ENCODE measurements at regions not wholly inside any gene's neighbourhood (a gene's known extent, or its start where the extent isn't known, plus 50 kb on each side); places are given as distances from the start of the nearest gene placed in this dataset.
A peak's percentile ranks its signal among the peaks of the same experiment; 100 is the strongest.
"Not testable (repeated sequence)": the region's sequence is repeated elsewhere in the genome, so short reads cannot be mapped to it uniquely, and the experiment has no call there.

GRCh38 chr16:29248306-29248939, 158.1 kb downstream of the NPIPB11 start:
- not testable (repeated sequence) for H3K9ac ChIP-seq, H3K36me3 ChIP-seq, H3K4me3 ChIP-seq, H3K27me3 ChIP-seq, H4K20me1 ChIP-seq
- Histone ChIP-seq H3K9me3 (peaks cover 13% of the 10 kb centered on the region; the same call in 1 of the 2 replicates), H3K27ac (0 out of 2 replicates have a peak overlapping the region, but pooled peaks have one; percentile 41), H3K4me1 (peaks cover 12% of the 10 kb centered on the region), H3K4me2 (peak overlapping the region; percentile 44)

GRCh38 chr16:29246091-29246490, 160.4 kb downstream of the NPIPB11 start:
- H3K9ac ChIP-seq, H3K4me3 ChIP-seq, H3K4me2 ChIP-seq, H3K27me3 ChIP-seq, H3K36me3 ChIP-seq, H4K20me1 ChIP-seq, H3K27ac ChIP-seq: not testable (repeated sequence)
- Histone ChIP-seq H3K4me1 (peaks cover 12% of the 10 kb centered on the region), H3K9me3 (peaks cover 13% of the 10 kb centered on the region; the same call in 1 of the 2 replicates)

- no peak overlapping the region for H3K4me2 ChIP-seq
- no peak overlapping the region for H3K9ac ChIP-seq
- no peaks in the 10 kb centered on the region for H4K20me1 ChIP-seq
- H3K9me3 ChIP-seq = no peaks in the 10 kb centered on the region
- H3K27ac ChIP-seq = no peak overlapping the region
- no peak for TF ChIP-seq Cebpa-rat (IDR thresholded peaks at IDR 0.05)
- H3K36me3 ChIP-seq = no peaks in the 10 kb centered on the region
- no peak overlapping the region for H3K4me3 ChIP-seq
- no peaks in the 10 kb centered on the region for H3K4me1 ChIP-seq
- no peaks in the 10 kb centered on the region for H3K27me3 ChIP-seq
These were observed 168.5 kb downstream of the NPIPB11 start for GRCh38 chr16:29237971-29238370.

GRCh38 chr16:29237495-29237894, 169.0 kb downstream of the NPIPB11 start:
- H4K20me1 ChIP-seq = not testable (repeated sequence)

GRCh38 chr16:29237023-29237422, 169.5 kb downstream of the NPIPB11 start:
- H4K20me1 ChIP-seq, H3K4me1 ChIP-seq, H3K27me3 ChIP-seq, H3K4me2 ChIP-seq, H3K27ac ChIP-seq, H3K4me3 ChIP-seq, H3K9ac ChIP-seq, H3K9me3 ChIP-seq, H3K36me3 ChIP-seq: not testable (repeated sequence)

More at GRCh38 chr16:29237495-29237894, 169.0 kb downstream of the NPIPB11 start:
- not testable (repeated sequence) for H3K4me3 ChIP-seq, H3K9me3 ChIP-seq, H3K36me3 ChIP-seq, H3K27me3 ChIP-seq, H3K9ac ChIP-seq, H3K4me1 ChIP-seq, H3K4me2 ChIP-seq, H3K27ac ChIP-seq

GRCh38 chr16:29235836-29236370, 170.6 kb downstream of the NPIPB11 start:
- not testable (repeated sequence) for H4K20me1 ChIP-seq, H3K4me3 ChIP-seq, H3K4me1 ChIP-seq, H3K27ac ChIP-seq, H3K27me3 ChIP-seq, H3K4me2 ChIP-seq, H3K9me3 ChIP-seq, H3K9ac ChIP-seq, H3K36me3 ChIP-seq

GRCh38 chr16:29234536-29235275, 171.8 kb downstream of the NPIPB11 start:
- not testable (repeated sequence) for H3K27ac ChIP-seq, H3K36me3 ChIP-seq, H3K9ac ChIP-seq, H3K9me3 ChIP-seq, H3K27me3 ChIP-seq, H3K4me3 ChIP-seq, H3K4me1 ChIP-seq, H4K20me1 ChIP-seq, H3K4me2 ChIP-seq

- H3K27me3 ChIP-seq = not testable (repeated sequence)
These were observed 172.7 kb downstream of the NPIPB11 start for GRCh38 chr16:29233705-29234404.

GRCh38 chr16:29232811-29233704, 173.5 kb downstream of the NPIPB11 start:
- no peaks in the 10 kb centered on the region for H3K36me3 ChIP-seq
- no peaks in the 10 kb centered on the region for H4K20me1 ChIP-seq
- H3K4me2 ChIP-seq = no peak overlapping the region
- H3K9ac ChIP-seq = no peak overlapping the region
- H3K27ac ChIP-seq = no peak overlapping the region
- no peak for TF ChIP-seq Cebpa-rat (IDR thresholded peaks at IDR 0.05)
- H3K27me3 ChIP-seq = no peaks in the 10 kb centered on the region
- no peak overlapping the region for H3K4me3 ChIP-seq
- no peaks in the 10 kb centered on the region for H3K9me3 ChIP-seq
- H3K4me1 ChIP-seq = no peaks in the 10 kb centered on the region

More at GRCh38 chr16:29233705-29234404, 172.7 kb downstream of the NPIPB11 start:
- H3K36me3 ChIP-seq, H3K9me3 ChIP-seq, H3K4me3 ChIP-seq, H4K20me1 ChIP-seq, H3K27ac ChIP-seq, H3K4me2 ChIP-seq, H3K9ac ChIP-seq, H3K4me1 ChIP-seq: not testable (repeated sequence)

GRCh38 chr16:29232160-29232705, 174.3 kb downstream of the NPIPB11 start:
- H3K4me3 ChIP-seq, H3K27me3 ChIP-seq, H3K9me3 ChIP-seq, H3K27ac ChIP-seq, H3K9ac ChIP-seq, H4K20me1 ChIP-seq, H3K4me2 ChIP-seq, H3K4me1 ChIP-seq, H3K36me3 ChIP-seq: not testable (repeated sequence)
